Stimulated activated CD4-positive, alpha-beta T cell treated with anti-CD3 and anti-CD28 coated beads, Interleukin-15, amount 100 ng/mL, for 48 hours (primary cell): ENCODE measurements at regions not wholly inside any gene's neighbourhood (a gene's known extent, or its start where the extent isn't known, plus 50 kb on each side); places are given as distances from the start of the nearest gene placed in this dataset.

Source experiments
- DNase-seq, 2 donors: peaks; one replicate each; pipeline ENCODE4 v3.0.0-alpha.2; 2020; ENCODE audit warnings: low read depth in 2 of 2

DNA sequence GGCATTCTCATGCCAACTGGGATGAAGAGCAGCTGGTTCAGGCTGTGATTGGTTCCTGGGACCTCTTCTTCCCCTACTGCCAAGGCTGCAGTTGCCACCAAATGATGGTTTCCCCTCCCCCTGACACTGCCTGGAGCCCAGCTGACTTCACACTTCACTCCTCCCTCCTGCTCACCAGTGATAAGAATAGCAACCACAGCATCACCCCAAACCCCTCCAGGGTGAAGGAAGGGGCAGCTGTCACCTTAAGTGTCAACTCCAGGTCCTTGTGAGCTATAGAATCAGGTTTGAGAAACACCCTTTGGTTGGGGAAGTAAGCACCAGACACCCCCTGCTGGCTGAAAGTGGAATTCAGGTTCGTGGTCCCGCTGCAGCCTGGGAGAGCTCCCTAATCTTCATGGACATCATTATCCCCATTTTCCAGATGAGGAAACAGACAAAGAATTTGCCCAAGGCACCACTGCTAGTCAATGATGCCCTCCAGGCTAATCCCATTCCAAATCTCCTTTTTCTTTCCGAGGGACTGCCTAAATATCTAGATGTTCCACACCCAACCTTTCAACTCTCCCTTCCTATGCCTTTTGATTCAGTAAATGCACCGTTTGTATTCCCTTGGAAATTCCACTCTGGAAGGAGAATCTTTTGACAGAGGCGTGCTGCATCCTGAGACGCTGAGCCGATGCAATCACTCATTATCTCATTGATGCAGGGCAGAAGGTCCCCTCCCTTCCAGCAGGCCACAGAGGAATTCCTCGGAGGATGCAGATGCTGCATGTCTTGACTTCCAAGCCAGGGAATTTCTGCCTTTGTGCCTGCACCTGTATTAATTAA is 50.6 kb upstream of the UQCRFS1 start:
- DNase-seq: peak; percentile 18 to 24

DNA sequence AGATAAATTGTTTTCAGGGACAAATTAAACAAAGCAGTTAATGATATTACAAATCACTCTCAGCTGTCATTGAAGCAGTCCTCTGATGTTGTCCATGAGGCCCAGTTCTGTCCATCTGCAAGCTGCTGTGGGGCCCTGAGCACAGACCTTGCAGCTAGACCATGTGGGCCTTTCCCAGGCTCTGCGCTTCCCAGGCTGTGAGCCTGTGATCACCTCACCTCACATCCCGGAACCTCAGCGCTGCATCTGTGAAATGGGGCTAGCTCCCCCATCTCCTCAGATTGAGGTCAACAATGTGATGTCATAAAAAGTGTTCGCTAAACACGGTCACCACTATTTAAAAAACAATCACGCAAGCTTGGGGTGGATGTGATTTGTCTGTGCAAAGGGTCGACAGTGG is 51.9 kb upstream of the UQCRFS1 start:
- no peak for DNase-seq

- no peak for DNase-seq
These were observed 52.5 kb upstream of the UQCRFS1 start for GRCh38 chr19:29265436-29265835.

- no peak for DNase-seq
These were observed 53.0 kb upstream of the UQCRFS1 start for GRCh38 chr19:29266001-29266400.

DNA sequence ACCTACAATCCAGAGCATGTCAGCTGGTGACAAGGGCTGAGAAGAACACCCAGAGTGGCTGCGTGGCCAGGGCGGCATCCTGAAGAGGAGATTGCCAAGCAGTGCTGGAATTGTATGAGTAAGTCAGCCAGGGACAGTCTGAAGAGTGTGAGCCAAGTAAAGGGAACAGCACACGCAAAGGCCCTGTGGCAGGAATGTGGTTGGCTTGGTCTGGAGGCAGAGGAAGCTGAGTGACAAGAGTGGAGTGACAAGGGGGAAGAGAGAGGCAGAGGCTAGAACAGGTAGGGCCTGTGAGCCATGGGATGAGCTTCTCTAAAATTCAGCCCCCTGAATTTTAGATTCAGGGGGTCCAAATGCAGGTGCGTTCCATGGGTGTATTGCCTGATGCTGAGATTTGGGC is 53.7 kb upstream of the UQCRFS1 start:
- DNase-seq: no peak

- no peak for DNase-seq
These were observed 54.8 kb upstream of the UQCRFS1 start for GRCh38 chr19:29267701-29268100.

DNA sequence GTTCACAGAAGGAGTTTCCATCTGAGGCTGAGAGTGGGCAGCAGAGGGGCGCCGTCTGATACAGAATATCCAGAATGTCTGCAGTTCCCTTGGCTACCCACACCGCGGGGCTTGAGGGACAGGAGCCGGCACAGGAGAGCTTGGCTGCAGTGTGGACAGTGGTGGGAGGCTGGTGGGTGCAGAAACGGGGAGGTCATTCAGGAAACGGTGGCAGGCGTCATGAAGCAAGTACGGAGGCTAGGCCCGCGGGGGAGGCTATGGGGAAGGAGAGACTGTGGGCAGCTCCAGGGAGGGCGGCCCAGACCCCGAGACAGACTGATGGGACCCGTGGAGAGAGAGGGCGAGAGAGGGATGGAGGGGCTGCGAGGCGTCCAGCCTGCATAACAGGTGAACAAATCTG is 55.2 kb upstream of the UQCRFS1 start:
- DNase-seq: no peak

GRCh38 chr19:29268721-29269393 is 55.9 kb upstream of the UQCRFS1 start:
- DNase-seq: no peak

GRCh38 chr19:29269641-29270040 is 56.7 kb upstream of the UQCRFS1 start:
- no peak for DNase-seq

GRCh38 chr19:29271341-29271740 is 58.4 kb upstream of the UQCRFS1 start:
- no peak for DNase-seq

DNA sequence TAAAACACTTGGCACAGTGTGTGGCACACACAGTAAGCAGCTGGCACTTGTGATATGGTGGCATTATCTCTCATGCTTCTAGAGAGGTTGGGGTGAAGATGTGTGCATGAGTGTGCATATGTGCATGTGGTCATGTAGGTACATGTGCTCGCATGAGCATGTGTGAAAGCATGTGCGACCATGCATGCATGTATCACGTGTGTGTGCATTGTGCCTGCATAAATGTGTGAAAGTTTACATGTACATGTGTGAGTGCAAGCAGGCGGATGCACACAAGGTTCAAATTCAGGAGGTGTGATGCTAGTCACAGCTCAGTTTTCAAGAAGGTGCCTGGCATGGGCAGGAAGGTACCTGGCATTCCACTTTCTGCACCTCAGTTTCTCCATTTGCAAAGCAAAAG is 59.0 kb upstream of the UQCRFS1 start:
- DNase-seq: no peak

DNA sequence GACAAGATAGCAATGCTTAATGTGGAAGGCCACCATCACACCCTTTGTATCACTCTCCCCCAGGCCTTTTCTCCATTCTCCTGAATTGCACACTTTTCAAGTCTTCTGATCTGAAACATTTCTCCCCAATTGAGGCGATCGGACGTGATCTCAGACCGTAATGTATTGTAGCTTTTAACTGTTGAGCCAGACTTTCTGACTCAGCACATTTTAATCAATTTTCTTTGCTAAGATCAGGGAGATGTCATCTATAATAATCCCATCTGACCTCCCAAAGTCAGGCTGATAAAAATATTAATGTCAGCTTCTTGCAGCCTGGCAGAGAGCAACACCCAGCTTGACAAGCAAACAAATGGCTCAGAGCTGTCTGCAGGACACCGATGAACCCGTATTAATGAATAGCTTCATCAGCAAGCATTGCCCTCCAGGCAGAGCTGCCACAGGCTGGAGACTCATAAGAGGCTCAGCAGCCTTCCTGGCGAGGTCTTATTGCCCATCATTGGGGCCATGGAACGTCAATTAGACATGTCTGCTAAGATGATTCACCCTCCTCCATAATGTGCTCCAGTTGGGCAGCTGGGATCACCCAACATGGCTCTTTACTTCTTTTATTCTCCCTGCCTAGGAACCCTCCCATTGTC is 60.2 kb upstream of the UQCRFS1 start:
- no peak for DNase-seq

GRCh38 chr19:29275266-29275665 is 62.3 kb upstream of the UQCRFS1 start:
- DNase-seq: no peak

DNA sequence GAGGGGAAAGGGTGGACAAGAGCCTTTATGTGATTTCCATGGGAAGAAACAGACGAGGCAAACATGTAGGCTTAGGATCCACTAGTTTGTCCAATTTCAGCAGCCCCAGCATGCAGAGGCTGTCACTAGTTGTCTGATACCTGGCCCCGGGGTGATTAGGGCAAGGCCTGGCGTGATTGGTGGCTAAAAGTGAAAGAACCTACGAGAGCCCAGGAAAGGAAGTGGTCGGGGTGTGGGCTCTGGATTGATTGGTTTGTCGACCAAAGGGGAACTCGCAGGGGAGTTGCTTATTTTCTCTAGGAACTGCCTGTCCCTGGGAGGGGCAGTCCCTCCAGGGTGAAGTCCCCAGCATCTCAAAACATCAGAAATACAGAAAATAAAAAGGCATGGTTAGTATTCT is 64.2 kb upstream of the UQCRFS1 start:
- peak; percentile 16 to 24 for DNase-seq

GRCh38 chr19:29278716-29279115 is 65.8 kb upstream of the UQCRFS1 start:
- DNase-seq: no peak

DNA sequence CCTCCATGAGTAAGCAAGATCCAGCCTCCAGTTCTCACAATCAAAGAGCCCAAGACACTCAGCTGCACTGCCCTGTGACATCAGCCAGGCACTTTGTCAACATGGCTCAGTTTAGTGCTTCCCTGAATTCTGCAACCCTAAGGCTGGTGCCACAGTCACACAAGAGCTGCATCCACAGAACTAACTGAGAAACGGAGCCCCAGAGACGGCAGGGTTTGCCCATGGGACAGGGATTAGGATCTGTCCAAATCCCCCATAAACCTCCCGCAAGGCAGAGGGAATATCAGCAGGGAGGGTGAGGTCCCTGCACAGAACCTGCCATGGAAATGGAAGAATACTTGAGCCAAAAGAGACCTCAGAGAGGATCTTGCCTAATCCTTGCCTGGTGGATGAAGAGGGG is 70.4 kb upstream of the UQCRFS1 start:
- DNase-seq: no peak

DNA sequence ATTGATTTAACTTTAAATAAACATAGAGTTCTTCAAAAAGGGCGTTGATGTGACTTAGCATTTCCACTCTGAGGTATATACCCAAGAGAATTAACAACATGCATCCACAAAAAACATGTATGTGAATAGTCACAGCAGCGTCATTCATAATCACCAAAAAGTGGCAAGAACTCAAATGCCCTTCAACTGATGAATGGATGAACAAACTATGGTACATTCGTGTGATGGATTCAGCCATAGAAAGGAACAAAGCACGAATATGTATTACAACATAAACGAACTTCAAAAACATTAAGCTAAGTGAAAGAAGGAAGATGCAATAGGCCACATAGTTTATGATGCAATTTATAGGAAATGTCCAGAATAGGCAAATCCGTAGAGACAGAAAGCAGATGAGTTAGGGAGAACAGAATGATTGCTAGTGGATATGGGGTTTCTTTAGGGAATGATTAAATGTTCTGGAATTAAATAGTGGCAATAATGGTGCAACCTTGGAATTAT is 72.3 kb upstream of the UQCRFS1 start:
- no peak for DNase-seq

DNA sequence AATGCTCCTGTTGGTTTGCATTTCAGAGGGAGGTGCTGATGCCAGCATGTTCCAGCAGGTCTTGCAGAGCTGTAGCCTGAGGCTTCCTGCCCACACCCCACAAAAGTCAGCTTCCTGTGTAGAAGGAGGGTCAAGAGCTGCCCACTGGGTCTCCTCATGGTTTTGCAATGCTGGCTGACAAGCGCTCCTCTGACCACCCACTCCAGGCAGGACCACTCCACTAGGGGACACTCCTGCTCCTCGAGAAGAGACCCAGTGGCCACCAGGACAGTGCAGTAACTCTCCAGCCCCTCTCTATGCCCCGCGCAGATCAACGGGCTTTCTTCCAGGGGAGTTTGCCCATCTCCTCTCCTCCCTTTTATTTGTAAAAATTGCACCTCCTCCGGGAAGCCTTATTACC is 72.9 kb upstream of the UQCRFS1 start:
- no peak for DNase-seq

DNA sequence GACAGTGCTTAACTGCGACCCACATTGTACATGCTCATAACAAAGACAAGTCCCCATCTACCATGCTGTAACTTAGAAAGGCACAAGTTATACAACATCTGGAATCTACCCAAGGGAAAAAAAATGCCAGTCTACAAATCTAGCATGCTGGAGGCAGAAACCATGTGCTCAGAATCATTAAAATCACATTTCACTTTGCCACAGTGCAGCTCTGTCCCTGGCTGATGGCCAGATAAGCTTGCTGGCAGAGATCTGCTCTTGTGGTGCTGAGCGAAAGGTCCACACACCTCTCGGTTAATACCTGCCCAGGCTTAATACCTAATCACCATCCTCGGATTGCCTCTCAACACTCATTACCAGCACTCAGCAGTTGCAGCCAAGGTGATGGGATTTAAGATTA is 74.1 kb upstream of the UQCRFS1 start:
- DNase-seq: no peak

- DNase-seq: no peak
These were observed 75.3 kb upstream of the UQCRFS1 start for GRCh38 chr19:29288256-29288655.

- no peak for DNase-seq
These were observed 76.1 kb upstream of the UQCRFS1 start for GRCh38 chr19:29289020-29289419.

DNA sequence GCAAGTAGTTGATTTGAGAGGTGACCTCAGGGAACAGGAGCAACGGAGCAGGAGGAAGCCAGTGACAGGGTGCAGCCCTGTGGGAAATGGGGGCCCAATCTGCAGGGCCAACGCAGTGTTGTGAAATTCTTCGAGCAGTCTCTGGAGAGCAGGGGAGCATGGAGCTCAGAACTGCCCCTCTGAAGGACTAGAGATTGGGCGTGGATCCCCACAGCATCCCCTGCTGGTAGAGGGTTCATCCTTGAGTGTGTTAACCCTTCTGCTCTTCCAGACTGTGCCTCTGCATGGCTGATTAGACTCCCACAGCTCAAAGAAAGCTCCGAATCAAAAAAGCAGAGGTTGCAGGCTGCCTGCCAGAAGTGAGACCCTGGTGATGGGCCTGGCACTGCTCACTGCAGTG is 77.9 kb upstream of the UQCRFS1 start:
- no peak for DNase-seq

DNA sequence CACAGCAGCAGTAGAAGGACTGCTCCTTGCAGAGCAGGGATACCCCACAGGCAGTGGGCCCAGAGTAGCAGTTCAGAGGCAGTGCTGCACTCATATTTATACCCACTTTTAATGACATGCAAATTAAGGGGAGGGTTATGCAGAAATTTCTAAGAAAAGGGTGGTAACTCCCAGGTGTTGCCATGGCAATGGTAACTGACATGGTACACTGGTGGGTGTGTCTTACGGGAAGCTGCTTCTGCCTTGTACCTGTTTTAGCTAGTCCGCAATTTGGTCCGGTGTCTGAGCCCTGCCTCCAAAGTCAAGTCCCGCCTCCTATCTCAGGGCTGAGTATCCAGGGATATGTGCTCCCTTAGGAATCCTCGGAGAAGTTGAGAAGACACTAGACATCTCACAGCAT is 79.2 kb upstream of the UQCRFS1 start:
- no peak for DNase-seq
